IMR-90 (cell line): ENCODE measurements at regions not wholly inside any gene's neighbourhood (a gene's known extent, or its start where the extent isn't known, plus 50 kb on each side); places are given as distances from the start of the nearest gene placed in this dataset.

Source experiments
- ATAC-seq: fragments of 200-7000 bp; cut with Tn5 transposase; 2 replicates; pipeline ENCODE4 v1.9.1; 2020; ENCODE audit warnings: low read depth, mild to moderate bottlenecking, moderate library complexity
- BruUV-seq: library from RNA; stranded (reverse); fragments of 400-500 nt; replicated peaks from 2 replicates; lab custom pipeline; 2021; lab: Mats Ljungman, UMichigan
- CTCF ChIA-PET: fragments of 300-600 bp; formaldehyde crosslinking; extraction: SDS; loops from one replicate; lab custom pipeline; 2021; ENCODE audit warnings: antibody characterized with exemption; lab: Yijun Ruan, JAX
- POLR2A ChIA-PET: fragments of 300-600 bp; sonication (Branson Sonifier 250); formaldehyde crosslinking; loops from one replicate; lab custom pipeline; 2022; ENCODE audit warnings: antibody characterized with exemption; ENCODE audit not compliant: unreplicated experiment; lab: Charles Lee
- DNase-seq: peaks from one replicate; pipeline ENCODE4 v3.0.0; 2013
- H2AFZ ChIP-seq: replicated peaks from 2 replicates; pipeline ENCODE3; 2013; ENCODE audit warnings: low read length, mild to moderate bottlenecking; ENCODE audit not compliant: poor library complexity
- H2AK5ac ChIP-seq: 2 replicates; pipeline ENCODE4 v1.6.1; 2013; ENCODE audit warnings: low read depth, low read length, inconsistent platforms
- H2AK9ac ChIP-seq: replicated peaks from 2 replicates; pipeline ENCODE3; 2013; ENCODE audit warnings: mild to moderate bottlenecking, low read depth, low read length, moderate library complexity; ENCODE audit not compliant: poor library complexity
- H2BK120ac ChIP-seq: 2 replicates; pipeline ENCODE4 v1.6.1; 2013; ENCODE audit warnings: low read depth, low read length, inconsistent platforms
- H2BK15ac ChIP-seq: 3 replicates; pipeline ENCODE4 v1.6.1; 2013; ENCODE audit warnings: low read depth, low read length, inconsistent platforms
- H2BK20ac ChIP-seq: 2 replicates; pipeline ENCODE4 v1.6.1; 2013; ENCODE audit warnings: low read depth, mild to moderate bottlenecking, inconsistent platforms, low read length, moderate library complexity
- H2BK5ac ChIP-seq: 2 replicates; pipeline ENCODE4 v1.6.1; 2013; ENCODE audit warnings: mild to moderate bottlenecking, low read depth, low read length, inconsistent platforms; ENCODE audit not compliant: poor library complexity, severe bottlenecking
- H3K14ac ChIP-seq: replicated peaks from 2 replicates; pipeline ENCODE4 v1.6.1; 2013; ENCODE audit warnings: low read depth, low read length, inconsistent platforms
- H3K18ac ChIP-seq: 2 replicates; pipeline ENCODE4 v1.6.1; 2013; ENCODE audit warnings: low read depth, low read length, control low read depth
- H3K23ac ChIP-seq: 2 replicates; pipeline ENCODE4 v1.6.1; 2013; ENCODE audit warnings: low read depth, low read length, inconsistent platforms
- H3K27ac ChIP-seq: 2 replicates; pipeline ENCODE4 v1.5.1; 2013; ENCODE audit warnings: mild to moderate bottlenecking, control low read depth, low read length; ENCODE audit not compliant: insufficient read depth
- H3K27me3 ChIP-seq: 2 replicates; pipeline ENCODE4 v1.6.1; 2013; ENCODE audit warnings: low read length; ENCODE audit not compliant: control insufficient read depth, insufficient read depth
- H3K36me3 ChIP-seq: 2 replicates; pipeline ENCODE4 v1.6.1; 2013; ENCODE audit warnings: low read length, mixed read lengths; ENCODE audit not compliant: control insufficient read depth, insufficient read depth
- H3K4ac ChIP-seq: 2 replicates; pipeline ENCODE4 v1.6.1; 2013; ENCODE audit warnings: low read depth, low read length, inconsistent platforms
- H3K4me1 ChIP-seq: 2 replicates; pipeline ENCODE4 v1.6.1; 2013; ENCODE audit warnings: low read length, mixed read lengths; ENCODE audit not compliant: control insufficient read depth, insufficient read depth
- H3K4me2 ChIP-seq: 2 replicates; pipeline ENCODE4 v1.6.1; 2013; ENCODE audit warnings: low read depth, mild to moderate bottlenecking, control low read depth, low read length, moderate library complexity
- H3K4me3 ChIP-seq: 2 replicates; pipeline ENCODE4 v1.5.1; 2013; ENCODE audit warnings: low read depth, mild to moderate bottlenecking, control low read depth, low read length, moderate library complexity; ENCODE audit not compliant: insufficient read depth
- H3K56ac ChIP-seq: 2 replicates; pipeline ENCODE4 v1.6.1; 2013; ENCODE audit warnings: low read length, inconsistent platforms; ENCODE audit not compliant: insufficient read depth; ENCODE audit errors: extremely low read depth
- H3K79me1 ChIP-seq, 2 experiments: 2 replicates each; pipeline ENCODE4 v1.6.1; 2013; ENCODE audit warnings: low read length in 2 of 2, inconsistent platforms in 1 of 2, low read depth in 1 of 2
- H3K9ac ChIP-seq: 2 replicates; pipeline ENCODE4 v1.6.1; 2013; ENCODE audit warnings: low read depth, low read length, control low read depth
- H3K9me1 ChIP-seq: 2 replicates; pipeline ENCODE4 v1.6.1; 2013; ENCODE audit warnings: low read length, inconsistent platforms; ENCODE audit not compliant: insufficient read depth
- H3K9me3 ChIP-seq: 2 replicates; pipeline ENCODE4 v1.6.1; 2013; ENCODE audit warnings: low read length; ENCODE audit not compliant: control insufficient read depth, insufficient read depth
- H4K20me1 ChIP-seq: 2 replicates; pipeline ENCODE4 v1.6.1; 2013; ENCODE audit warnings: low read length, inconsistent platforms; ENCODE audit not compliant: insufficient read depth
- H4K5ac ChIP-seq: 2 replicates; pipeline ENCODE4 v1.6.1; 2013; ENCODE audit warnings: mild to moderate bottlenecking, low read depth, low read length, control low read depth
- H4K8ac ChIP-seq, 2 experiments: 2 replicates each; pipeline ENCODE4 v1.6.1; 2013; ENCODE audit warnings: low read depth in 2 of 2, low read length in 2 of 2, control low read depth in 1 of 2, inconsistent platforms in 1 of 2
- H4K91ac ChIP-seq: 2 replicates; pipeline ENCODE4 v1.6.1; 2013; ENCODE audit warnings: low read depth, low read length, inconsistent platforms; ENCODE audit not compliant: insufficient read depth
- BHLHE40 ChIP-seq: fragments of 150-350 bp; IDR thresholded peaks from 2 replicates; pipeline ENCODE4 v1.6.1; 2016; ENCODE audit warnings: mild to moderate bottlenecking, low read depth, low read length
- CEBPB ChIP-seq: IDR thresholded peaks from 2 replicates; pipeline ENCODE4 v1.6.1; 2012; ENCODE audit warnings: low read depth, low read length, improper control_type of control experiment
- CHD1 ChIP-seq: IDR thresholded peaks from 2 replicates; pipeline ENCODE4 v1.6.1; 2012; ENCODE audit warnings: low read depth, low read length, improper control_type of control experiment
- CTCF ChIP-seq: conservative IDR thresholded peaks from 2 replicates; pipeline ENCODE4 v1.5.1; 2012; ENCODE audit warnings: mild to moderate bottlenecking, low read depth, low read length, improper control_type of control experiment
- ELK1 ChIP-seq: fragments of 150-350 bp; IDR thresholded peaks from 2 replicates; pipeline ENCODE4 v1.6.1; 2016; ENCODE audit warnings: low read depth, mild to moderate bottlenecking, low read length, moderate library complexity, borderline replicate concordance
- MAFK ChIP-seq: IDR thresholded peaks from 2 replicates; pipeline ENCODE4 v1.6.1; 2012; ENCODE audit warnings: low read depth, low read length, improper control_type of control experiment
- MAZ ChIP-seq: IDR thresholded peaks from 2 replicates; pipeline ENCODE4 v1.6.1; 2012; ENCODE audit warnings: low read depth, mild to moderate bottlenecking, low read length, improper control_type of control experiment, moderate library complexity, borderline replicate concordance
- MXI1 ChIP-seq: IDR thresholded peaks from 2 replicates; pipeline ENCODE4 v1.6.1; 2012; ENCODE audit warnings: low read depth, mild to moderate bottlenecking, low read length, moderate library complexity, borderline replicate concordance
- NFE2L2 ChIP-seq: fragments of 150-350 bp; IDR thresholded peaks from 2 replicates; pipeline ENCODE4 v1.6.1; 2016; ENCODE audit warnings: low read depth, mild to moderate bottlenecking, low read length
- SMC3 ChIP-seq: fragments of 150-350 bp; IDR thresholded peaks from 2 replicates; pipeline ENCODE4 v1.6.1; 2016; ENCODE audit warnings: low read depth, mild to moderate bottlenecking, antibody characterized with exemption, low read length, moderate library complexity
- WGBS, 2 experiments: methylation state at CpG; one replicate each; pipeline versions ENCODE4 v1.1.5 to v1.1.7; 2013; ENCODE audit warnings: missing lambda C conversion rate in 2 of 2; ENCODE audit not compliant: insufficient read length in 1 of 2; ENCODE audit errors: extremely low coverage in 2 of 2; 5-methylcytosine and 5-hydroxymethylcytosine counted together
- dilution Hi-C: fragments of 300-500 bp; cut with HindIII; formaldehyde crosslinking; loops from one replicate; pipeline ENCODE4 v1.14.3; 2018; ENCODE audit warnings: low sequenced_read_pairs; ENCODE audit not compliant: unreplicated experiment
- in situ Hi-C: fragments of 300-500 bp; cut with MboI; formaldehyde crosslinking; loops from 3 replicates; pipeline ENCODE4 v1.14.3; 2019; ENCODE audit warnings: low sequenced_read_pairs, inconsistent platforms, mixed read lengths
- intact Hi-C: fragments of 100-400 bp; cut with micrococcal nuclease; formaldehyde crosslinking; loops from 2 replicates; pipeline ENCODE4 v1.10.0; 2022

- Histone ChIP-seq H2AK5ac (no peak overlapping the region), H3K27ac (no peak overlapping the region), H3K4me1 (no peaks in the 10 kb centered on the region), H3K9me3 (no peaks in the 10 kb centered on the region), H3K18ac (no peak overlapping the region), H4K8ac (no peak overlapping the region), H3K9me1 (no peaks in the 10 kb centered on the region), H3K4ac (no peak overlapping the region), H3K56ac (no peak overlapping the region), H2BK20ac (no peak overlapping the region), H2BK15ac (no peak overlapping the region), H3K23ac (no peak overlapping the region), H4K91ac (no peak overlapping the region), H2AK9ac (no peak overlapping the region), H4K5ac (no peak overlapping the region), H2AFZ (no peak overlapping the region), H3K36me3 (no peaks in the 10 kb centered on the region), H3K4me2 (no peak overlapping the region), H3K4me3 (no peak overlapping the region), H4K20me1 (no peaks in the 10 kb centered on the region), H3K79me1 (no peaks in the 10 kb centered on the region), H2BK120ac (no peak overlapping the region), H3K27me3 (no peaks in the 10 kb centered on the region), H3K14ac (no peak overlapping the region), H2BK5ac (no peak overlapping the region), H3K9ac (no peak overlapping the region)
- BruUV-seq: no TSS peak
- dilution Hi-C loops (no loop called here), in situ Hi-C loops (no loop called here), intact Hi-C loops (no loop called here)
- WGBS, 2 experiments: 66% methylated on average over 2 of the region's 2 CpGs; no CpG with 5 or more reads in 1 of the 2 experiments
- ChIA-PET CTCF (no interaction called here), POLR2A (no interaction called here)
- ATAC-seq (no peak), DNase-seq (no peak)
- TF ChIP-seq MAFK (no peak), BHLHE40 (no peak), ELK1 (no peak), CTCF (no peak), MAZ (no peak), CHD1 (no peak), MXI1 (no peak), SMC3 (no peak), CEBPB (no peak), NFE2L2 (no peak)
Measured at GRCh38 chr1:95832370-95832769, 598.4 kb downstream of the RWDD3 start.
